SH-SY5Y (cell line): ENCODE measurements at regions not wholly inside any gene's neighbourhood (a gene's known extent, or its start where the extent isn't known, plus 50 kb on each side); places are given as distances from the start of the nearest gene placed in this dataset.

Experiments used
- GATA2 ChIP-seq: IDR thresholded peaks from 2 replicates; pipeline ENCODE4 v1.6.1; 2011; ENCODE audit warnings: mild to moderate bottlenecking, low read depth, low read length
- GATA3 ChIP-seq: IDR thresholded peaks from 2 replicates; pipeline ENCODE4 v1.6.1; 2011; ENCODE audit warnings: low read depth, mild to moderate bottlenecking, low read length, moderate library complexity

DNA sequence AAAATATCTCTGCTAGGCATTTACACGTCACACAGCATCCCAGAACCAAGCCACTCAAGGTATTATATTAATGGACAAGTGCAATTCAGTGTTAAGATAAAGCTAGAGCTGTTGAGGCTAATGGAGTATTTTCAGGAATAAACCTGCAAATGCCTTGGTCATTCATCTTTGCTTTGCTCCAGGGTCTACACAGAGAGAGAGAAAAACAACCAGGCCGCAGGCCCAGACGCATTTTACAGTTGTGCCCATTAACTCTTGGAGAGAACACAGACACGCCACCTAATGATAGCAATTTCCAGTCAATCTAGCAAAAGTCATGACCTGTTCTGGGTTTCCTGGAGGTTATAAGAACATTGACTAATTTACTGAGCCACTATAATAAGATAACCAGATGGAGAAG, 829.3 kb downstream of the LRRTM4 start:
- TF ChIP-seq GATA2 (peak; percentile 79), GATA3 (peak; percentile 23; the same call in 1 of the 2 replicates)

DNA sequence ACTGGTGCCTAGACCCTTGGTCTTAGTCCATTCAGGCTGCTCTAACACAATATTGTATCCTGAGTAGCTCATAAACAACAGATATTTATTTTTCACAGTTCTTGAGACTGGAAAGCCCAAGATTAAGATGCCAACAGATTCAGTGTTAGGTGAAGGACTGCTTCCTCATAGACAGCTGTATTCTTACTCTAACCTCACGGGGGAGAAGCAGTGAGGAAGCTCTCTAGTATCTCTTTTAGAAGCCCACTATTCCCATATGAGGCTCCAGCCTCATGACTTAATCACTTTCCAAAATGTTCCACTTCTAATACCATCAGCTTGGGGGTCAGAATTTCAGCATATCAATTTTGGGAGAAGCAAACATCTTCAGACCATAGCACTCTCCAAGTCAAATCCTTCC, 833.4 kb downstream of the LRRTM4 start:
- TF ChIP-seq GATA3, result no peak
- TF ChIP-seq GATA2, result no peak

DNA sequence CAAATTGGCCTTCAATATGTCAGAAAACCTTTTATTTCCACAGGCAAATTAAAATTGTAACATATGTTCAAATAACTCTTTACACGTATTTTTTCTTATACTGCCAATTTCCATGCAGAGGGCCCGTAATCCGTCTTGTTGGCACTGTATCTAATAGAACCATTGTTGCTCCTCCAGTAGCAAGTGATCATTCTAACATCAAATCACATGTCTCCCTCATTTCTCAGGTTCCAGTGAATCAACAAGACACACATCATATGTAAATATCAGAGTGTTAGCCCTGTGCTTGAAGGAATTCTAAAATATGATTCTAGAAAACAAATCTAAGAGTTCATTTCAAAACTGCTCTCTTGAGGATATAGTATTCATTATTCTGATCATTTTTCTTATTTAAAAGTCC, 834.3 kb downstream of the LRRTM4 start:
- TF ChIP-seq GATA3, result no peak
- no peak for TF ChIP-seq GATA2

DNA sequence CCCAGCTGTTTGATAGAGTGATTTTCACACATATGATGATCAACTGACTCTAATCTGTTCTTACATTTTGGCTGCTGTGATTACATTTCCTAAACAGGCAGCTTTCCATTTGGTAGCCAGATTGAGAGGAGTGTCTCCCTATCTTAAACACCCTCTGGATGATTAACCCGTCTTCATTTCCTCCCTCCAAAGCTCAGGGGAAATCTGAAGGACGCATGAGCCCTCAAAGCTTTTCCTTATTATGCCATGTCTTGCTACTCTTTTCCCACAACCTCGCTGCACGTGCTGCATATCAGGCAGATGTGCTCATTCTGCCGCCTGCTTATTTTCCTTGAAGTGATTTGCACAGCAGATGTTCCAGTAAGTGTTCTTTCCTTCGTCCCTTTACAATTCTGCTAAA, 837.4 kb downstream of the LRRTM4 start:
- no peak for TF ChIP-seq GATA2
- no peak for TF ChIP-seq GATA3

DNA sequence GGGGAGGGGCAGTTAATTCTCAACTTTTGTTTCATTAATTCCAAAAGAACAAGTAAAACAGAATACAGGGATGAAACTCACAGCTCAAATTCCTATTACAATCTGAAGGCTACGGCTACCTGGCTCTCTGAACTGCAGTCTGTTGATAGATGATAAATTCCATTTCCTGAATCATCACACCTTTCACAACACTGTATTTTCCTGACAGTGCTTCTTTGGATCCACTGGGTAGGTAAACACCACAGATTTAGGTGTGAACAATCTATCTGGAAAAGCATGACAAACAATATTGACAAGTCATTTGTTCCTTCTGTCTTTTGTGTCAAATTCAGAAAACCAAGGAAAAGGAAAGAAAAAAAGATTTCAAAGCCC, 843.2 kb downstream of the LRRTM4 start:
- no peak for TF ChIP-seq GATA2
- TF ChIP-seq GATA3, result no peak

DNA sequence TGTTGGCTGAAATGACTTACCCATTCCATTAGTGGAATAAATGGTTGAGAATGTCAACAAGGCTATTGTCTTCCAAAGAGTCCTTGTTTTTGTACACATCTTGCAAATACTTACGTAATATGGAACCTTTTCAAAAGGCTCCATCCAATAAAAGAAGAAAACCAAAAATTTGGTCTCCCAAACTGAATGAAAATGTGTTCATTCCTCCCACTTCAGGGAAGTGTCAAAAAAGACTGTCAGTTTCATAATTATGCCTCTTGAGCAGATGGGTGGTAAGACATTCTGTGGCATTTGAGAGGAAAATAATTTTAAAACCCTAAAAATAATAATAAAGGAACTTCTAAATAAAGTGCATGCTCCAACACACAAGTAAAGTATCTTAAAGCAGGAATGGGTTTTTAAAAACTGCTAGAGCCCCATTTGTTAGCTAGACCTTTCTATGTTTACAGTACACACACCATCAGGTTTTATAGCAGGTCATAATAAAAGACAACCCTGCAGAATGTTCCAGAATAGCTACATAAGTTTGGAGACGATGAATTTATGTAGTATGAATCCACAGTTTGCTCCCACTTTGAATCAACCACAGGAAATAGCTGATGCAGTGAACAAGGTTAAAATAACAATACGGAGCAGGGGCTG, 843.7 kb downstream of the LRRTM4 start:
- no peak for TF ChIP-seq GATA2
- TF ChIP-seq GATA3, result no peak

DNA sequence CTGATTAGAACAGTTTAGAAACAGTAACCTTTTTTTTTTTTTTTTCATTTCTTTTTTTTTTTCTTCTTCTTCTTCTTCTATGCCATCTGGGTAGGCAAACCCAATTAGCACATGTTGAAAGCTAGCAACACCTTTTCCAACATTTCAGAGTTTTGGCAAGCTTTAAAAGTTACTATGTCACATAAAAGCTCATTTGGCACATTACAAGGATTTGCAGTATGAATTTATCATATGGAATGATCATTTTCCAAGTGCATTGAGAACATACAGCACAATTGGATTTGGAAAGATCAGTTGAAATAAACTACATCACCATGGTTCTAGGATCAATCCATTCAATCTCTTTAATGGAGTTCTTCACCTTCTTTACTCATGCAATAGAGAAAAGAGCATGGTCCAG, 847.0 kb downstream of the LRRTM4 start:
- TF ChIP-seq GATA3 (no peak), GATA2 (no peak)

DNA sequence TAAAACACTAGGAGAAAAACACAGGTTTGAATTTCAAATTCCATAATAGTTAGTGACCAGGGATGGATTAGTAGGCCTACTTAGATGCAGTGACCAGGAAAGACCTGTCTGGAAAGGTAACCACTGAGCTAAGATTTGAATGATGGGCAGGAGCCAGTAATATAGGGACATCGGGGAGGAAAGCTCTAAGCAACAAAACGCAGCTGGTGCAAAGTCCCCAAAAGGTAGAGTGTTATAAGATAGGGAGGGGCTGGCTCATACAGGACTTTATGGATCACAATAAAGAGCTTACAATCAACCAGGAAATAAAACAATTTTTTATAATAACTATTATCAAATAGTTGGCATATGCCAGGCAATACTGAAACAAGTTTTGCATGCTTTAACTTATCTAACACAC, 849.4 kb downstream of the LRRTM4 start:
- TF ChIP-seq GATA2 (no peak), GATA3 (no peak)

DNA sequence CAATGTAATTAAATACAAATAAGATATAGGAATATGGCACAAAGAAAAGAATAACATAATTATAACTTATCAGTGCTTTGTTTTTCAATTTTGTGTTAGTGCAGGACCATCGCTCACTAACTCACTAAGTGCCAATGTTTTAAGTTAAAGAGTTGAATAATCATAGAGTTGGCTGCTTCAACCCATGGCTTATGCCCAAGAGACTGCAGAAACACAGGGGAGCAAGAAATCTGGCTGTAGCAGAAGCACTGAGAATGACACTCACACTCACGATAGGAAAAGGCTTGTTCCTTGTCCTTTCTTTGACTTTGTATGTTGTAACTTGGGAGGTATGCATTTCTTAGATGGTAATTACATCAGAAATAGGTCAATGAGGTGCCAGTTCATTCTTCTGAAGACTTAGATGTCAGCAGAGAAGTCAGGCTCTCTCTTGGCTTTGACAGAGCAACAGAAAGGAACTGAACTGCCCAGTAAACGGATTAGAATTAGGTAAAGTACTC, 852.2 kb downstream of the LRRTM4 start:
- no peak for TF ChIP-seq GATA3
- TF ChIP-seq GATA2, result no peak

DNA sequence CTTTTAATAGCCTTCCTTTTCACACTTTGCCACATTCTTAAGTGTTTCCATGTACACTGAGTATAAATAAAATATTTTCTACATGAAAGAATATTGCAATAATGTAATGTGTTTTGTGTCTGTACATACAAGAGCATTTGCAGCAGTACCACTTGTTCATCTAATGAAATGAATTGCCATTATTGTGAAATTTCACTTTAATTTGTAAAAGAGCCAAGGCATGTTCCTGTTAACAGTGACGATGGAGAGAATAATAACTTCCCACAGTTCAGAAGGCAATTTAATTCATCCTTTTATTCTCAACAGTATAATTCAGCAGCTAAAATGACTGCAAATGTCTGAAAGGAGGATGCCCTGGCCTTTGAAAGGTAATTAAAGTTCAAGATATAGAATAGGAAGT, 853.9 kb downstream of the LRRTM4 start:
- TF ChIP-seq GATA2, result no peak
- TF ChIP-seq GATA3, result no peak

DNA sequence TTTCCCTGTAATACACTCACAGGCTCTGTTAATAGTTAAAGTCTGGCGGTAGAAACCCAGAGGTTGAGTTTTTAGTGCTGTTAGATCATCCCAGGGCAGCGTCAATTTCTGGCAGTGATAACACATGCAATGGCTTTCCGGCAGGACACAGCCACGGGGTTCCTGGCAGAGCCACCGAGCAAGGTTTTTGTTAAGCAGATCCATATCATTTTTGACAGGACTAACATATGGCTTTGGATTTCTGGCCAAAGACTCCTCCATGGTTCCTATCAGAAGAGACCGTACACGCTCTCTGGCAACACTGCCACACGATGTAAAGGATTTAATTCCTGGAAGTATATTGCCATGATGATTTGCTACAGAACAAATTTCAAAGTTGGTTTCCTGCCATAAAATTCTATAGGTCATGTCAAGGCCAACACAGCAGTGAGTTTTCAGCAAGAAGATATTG, 854.3 kb downstream of the LRRTM4 start:
- TF ChIP-seq GATA2 (peak; percentile 99), GATA3 (peak; percentile 95)

DNA sequence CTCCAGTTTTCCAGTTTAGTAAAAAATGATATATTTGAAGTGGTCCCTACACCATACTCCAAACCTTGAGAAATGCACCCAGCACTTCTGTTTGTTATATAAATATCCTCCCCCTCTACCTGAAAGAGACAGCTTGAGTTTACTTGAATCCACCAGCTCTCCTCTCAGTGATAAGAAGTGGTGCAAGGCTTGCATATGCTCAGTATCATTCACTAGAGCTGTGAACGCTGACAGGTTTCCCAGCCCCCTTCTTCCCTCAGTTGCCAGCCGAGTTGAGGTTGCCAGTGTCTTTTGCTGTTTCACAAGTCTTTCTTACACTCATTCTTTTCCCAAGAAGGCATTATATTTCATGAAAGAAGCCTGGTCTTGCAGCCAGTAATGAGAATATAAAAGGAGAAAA, 880.0 kb downstream of the LRRTM4 start:
- TF ChIP-seq GATA3 (no peak), GATA2 (no peak)

DNA sequence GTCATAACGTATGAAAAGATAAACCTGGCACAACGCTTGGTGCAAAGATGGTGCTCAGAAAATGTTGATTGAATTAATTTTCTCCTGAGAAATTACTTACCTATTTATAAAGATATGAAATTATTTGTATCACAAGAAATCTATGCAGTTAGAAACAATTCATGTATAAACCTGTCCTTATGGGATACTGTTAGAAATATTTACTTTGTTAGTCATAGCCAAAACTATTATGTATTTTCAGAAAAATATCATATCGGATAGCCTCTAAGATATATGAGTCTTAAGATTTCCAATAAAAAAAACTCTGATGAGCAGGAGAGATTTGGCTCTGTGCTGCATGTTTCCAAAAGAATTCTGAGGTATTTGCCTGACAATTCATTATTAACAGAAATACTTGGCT, 880.7 kb downstream of the LRRTM4 start:
- TF ChIP-seq GATA2 (no peak), GATA3 (no peak)

DNA sequence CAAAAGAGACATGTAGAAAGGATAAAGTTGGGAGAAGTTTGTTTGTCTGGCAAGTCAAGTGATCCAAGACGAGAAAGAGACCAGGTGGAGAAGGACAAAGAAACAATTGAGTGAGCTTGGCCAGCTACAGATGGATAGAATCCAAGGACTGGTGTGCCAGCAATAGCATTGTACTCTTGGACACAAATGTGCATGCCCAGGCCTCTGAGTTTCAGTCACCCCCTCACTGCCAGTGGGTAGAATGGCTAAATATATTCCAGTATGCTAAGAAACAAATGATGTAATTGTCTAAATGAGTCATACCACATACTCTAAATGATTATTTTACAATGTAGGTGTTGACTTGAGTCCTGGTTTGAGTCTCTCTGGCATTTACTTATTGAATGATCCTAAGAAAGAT, 881.3 kb downstream of the LRRTM4 start:
- no peak for TF ChIP-seq GATA2
- TF ChIP-seq GATA3, result no peak

DNA sequence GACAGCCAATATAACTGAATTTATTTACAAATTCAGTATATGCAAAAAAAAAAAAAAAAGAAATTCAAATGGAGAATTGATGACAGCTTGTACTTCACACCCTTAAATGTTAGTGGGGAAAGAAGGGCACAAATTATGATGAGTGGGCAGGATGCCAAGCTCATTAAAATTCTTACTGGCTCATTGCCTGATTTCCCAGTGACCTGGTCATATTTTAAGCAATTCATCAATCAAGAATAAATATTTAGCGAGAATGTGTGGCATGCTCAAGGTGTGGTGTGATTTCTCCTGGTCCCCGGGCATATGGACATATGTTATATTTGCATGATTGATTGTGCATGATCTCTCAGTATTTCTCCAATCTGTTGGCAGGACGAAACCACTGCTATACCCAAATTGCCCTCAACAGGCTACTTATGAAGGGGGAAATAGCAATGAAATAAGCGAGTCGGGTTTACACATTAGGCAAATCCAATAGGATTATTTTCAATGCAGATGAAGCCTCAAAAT, 883.0 kb downstream of the LRRTM4 start:
- TF ChIP-seq GATA2 (no peak), GATA3 (no peak)
